ENCODE measurements at regions not wholly inside any gene's neighbourhood (a gene's known extent, or its start where the extent isn't known, plus 50 kb on each side); places are given as distances from the start of the nearest gene placed in this dataset.

DNA sequence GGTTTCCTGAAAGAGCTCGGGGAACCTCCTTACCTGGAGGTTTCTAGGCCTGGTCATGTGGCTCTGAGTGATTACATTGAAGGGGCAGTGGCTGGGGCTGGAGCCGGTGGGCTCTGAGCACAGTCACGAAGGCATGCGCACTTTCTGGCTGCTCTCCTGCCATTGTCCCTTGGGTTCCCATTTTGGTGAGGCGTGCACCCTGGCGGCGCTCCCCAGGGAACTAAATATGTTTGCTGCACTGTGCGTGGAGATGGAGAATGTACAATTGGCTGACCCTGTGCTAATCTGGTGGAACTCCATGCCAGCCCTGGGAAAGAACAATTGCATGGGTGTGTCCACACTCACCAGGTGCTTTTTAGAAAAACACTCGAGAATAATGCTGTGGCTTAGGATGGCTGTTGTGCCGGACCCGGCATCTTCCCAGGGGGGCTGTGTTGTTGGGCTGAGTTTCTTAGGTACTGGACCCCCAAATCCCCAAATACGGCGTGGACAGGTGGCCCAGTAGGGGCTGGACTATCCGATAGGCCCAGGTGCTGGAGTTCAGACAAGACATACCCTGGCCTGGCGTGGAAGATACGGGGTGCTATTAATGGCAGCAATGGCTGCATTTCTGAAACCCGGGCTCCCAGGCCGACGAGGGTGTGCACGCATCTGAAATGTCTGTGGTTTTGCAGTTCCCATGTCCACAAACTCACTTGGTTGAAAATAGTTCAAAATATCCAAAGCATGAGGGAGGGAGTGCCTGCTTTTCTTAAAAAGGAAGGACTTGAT lies 230.5 kb downstream of the SEC14L1 start:
- TF ChIP-seq MED1 (CRISPR knock-in tag; IDR thresholded peaks at IDR 0.05) (no peak), ATF7-NPFF (CRISPR knock-in tag; IDR thresholded peaks at IDR 0.05; ENCODE audit: low read depth) (no peak), XBP1 (CRISPR knock-in tag; IDR thresholded peaks at IDR 0.05) (no peak), FOSL2 (CRISPR knock-in tag; IDR thresholded peaks at IDR 0.05) (no peak), HOXA7 (CRISPR knock-in tag; IDR thresholded peaks at IDR 0.05) (no peak), POLR2A (IDR thresholded peaks at IDR 0.05; ENCODE audit: insufficient read depth in 1 of 2, low read depth in 2 of 2, low read length in 2 of 2) (no peak), ZNF777 (CRISPR knock-in tag; IDR thresholded peaks at IDR 0.05) (no peak), SIN3A (IDR thresholded peaks at IDR 0.05; ENCODE audit: borderline replicate concordance, low read depth, low read length) (no peak), EP300 (IDR thresholded peaks at IDR 0.05; ENCODE audit: low read depth in 2 of 2, low read length in 2 of 2) (no peak), EP300 (CRISPR knock-in tag; IDR thresholded peaks at IDR 0.05; ENCODE audit: borderline replicate concordance) (no peak), RXRA (CRISPR knock-in tag; IDR thresholded peaks at IDR 0.05) (no peak)
- TF ChIP-seq, protein P1, sequence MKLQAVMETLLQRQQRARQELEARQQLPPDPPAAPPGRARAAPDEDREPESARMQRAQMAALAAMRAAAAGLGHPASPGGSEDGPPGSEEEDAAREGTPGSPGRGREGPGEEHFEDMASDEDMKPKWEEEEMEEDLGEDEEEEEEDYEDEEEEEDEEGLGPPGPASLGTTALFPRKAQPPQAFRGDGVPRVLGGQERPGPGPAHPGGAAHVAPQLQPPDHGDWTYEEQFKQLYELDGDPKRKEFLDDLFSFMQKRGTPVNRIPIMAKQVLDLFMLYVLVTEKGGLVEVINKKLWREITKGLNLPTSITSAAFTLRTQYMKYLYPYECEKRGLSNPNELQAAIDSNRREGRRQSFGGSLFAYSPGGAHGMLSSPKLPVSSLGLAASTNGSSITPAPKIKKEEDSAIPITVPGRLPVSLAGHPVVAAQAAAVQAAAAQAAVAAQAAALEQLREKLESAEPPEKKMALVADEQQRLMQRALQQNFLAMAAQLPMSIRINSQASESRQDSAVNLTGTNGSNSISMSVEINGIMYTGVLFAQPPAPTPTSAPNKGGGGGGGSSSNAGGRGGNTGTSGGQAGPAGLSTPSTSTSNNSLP (IDR thresholded peaks at IDR 0.05; ENCODE audit: low read depth, low read length), result no peak
- TF ChIP-seq, protein P2, sequence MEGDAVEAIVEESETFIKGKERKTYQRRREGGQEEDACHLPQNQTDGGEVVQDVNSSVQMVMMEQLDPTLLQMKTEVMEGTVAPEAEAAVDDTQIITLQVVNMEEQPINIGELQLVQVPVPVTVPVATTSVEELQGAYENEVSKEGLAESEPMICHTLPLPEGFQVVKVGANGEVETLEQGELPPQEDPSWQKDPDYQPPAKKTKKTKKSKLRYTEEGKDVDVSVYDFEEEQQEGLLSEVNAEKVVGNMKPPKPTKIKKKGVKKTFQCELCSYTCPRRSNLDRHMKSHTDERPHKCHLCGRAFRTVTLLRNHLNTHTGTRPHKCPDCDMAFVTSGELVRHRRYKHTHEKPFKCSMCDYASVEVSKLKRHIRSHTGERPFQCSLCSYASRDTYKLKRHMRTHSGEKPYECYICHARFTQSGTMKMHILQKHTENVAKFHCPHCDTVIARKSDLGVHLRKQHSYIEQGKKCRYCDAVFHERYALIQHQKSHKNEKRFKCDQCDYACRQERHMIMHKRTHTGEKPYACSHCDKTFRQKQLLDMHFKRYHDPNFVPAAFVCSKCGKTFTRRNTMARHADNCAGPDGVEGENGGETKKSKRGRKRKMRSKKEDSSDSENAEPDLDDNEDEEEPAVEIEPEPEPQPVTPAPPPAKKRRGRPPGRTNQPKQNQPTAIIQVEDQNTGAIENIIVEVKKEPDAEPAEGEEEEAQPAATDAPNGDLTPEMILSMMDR (CRISPR knock-in tag; IDR thresholded peaks at IDR 0.05), result no peak
- TF ChIP-seq, protein P3, sequence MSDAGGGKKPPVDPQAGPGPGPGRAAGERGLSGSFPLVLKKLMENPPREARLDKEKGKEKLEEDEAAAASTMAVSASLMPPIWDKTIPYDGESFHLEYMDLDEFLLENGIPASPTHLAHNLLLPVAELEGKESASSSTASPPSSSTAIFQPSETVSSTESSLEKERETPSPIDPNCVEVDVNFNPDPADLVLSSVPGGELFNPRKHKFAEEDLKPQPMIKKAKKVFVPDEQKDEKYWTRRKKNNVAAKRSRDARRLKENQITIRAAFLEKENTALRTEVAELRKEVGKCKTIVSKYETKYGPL (CRISPR knock-in tag; IDR thresholded peaks at IDR 0.05), result no peak
- TF ChIP-seq, protein P4, sequence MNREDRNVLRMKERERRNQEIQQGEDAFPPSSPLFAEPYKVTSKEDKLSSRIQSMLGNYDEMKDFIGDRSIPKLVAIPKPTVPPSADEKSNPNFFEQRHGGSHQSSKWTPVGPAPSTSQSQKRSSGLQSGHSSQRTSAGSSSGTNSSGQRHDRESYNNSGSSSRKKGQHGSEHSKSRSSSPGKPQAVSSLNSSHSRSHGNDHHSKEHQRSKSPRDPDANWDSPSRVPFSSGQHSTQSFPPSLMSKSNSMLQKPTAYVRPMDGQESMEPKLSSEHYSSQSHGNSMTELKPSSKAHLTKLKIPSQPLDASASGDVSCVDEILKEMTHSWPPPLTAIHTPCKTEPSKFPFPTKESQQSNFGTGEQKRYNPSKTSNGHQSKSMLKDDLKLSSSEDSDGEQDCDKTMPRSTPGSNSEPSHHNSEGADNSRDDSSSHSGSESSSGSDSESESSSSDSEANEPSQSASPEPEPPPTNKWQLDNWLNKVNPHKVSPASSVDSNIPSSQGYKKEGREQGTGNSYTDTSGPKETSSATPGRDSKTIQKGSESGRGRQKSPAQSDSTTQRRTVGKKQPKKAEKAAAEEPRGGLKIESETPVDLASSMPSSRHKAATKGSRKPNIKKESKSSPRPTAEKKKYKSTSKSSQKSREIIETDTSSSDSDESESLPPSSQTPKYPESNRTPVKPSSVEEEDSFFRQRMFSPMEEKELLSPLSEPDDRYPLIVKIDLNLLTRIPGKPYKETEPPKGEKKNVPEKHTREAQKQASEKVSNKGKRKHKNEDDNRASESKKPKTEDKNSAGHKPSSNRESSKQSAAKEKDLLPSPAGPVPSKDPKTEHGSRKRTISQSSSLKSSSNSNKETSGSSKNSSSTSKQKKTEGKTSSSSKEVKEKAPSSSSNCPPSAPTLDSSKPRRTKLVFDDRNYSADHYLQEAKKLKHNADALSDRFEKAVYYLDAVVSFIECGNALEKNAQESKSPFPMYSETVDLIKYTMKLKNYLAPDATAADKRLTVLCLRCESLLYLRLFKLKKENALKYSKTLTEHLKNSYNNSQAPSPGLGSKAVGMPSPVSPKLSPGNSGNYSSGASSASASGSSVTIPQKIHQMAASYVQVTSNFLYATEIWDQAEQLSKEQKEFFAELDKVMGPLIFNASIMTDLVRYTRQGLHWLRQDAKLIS (CRISPR knock-in tag; IDR thresholded peaks at IDR 0.05), result no peak

Measured in HepG2 (cell line).